Progenitor cell of endocrine pancreas (in vitro differentiated cells): ENCODE measurements at regions not wholly inside any gene's neighbourhood (a gene's known extent, or its start where the extent isn't known, plus 50 kb on each side); places are given as distances from the start of the nearest gene placed in this dataset.
"Not testable (repeated sequence)": the region's sequence is repeated elsewhere in the genome, so short reads cannot be mapped to it uniquely, and the experiment has no call there.

Source experiments
- DNase-seq: peaks from one replicate; pipeline ENCODE4 v3.0.0; 2021; ENCODE audit warnings: low spot score; ENCODE audit not compliant: unreplicated experiment
- H3K27ac Mint-ChIP-seq: 2 replicates; pipeline ENCODE4 v1.8.0; 2021; ENCODE audit warnings: mild to moderate bottlenecking, moderate library complexity, mixed read lengths
- H3K27me3 Mint-ChIP-seq: 2 replicates; pipeline ENCODE4 v1.8.0; 2021; ENCODE audit warnings: mixed read lengths
- H3K36me3 Mint-ChIP-seq: 2 replicates; pipeline ENCODE4 v1.8.0; 2022; ENCODE audit warnings: mixed read lengths; ENCODE audit not compliant: insufficient read depth
- H3K4me1 Mint-ChIP-seq: 2 replicates; pipeline ENCODE4 v1.8.0; 2021; ENCODE audit warnings: low read depth, mixed read lengths
- H3K4me3 Mint-ChIP-seq: 2 replicates; pipeline ENCODE4 v1.8.0; 2021; ENCODE audit warnings: low read depth, mild to moderate bottlenecking, moderate library complexity, mixed read lengths
- H3K9me3 Mint-ChIP-seq: 2 replicates; pipeline ENCODE4 v1.8.0; 2021; ENCODE audit warnings: low read depth, mixed read lengths
- CTCF ChIP-seq: fragments of 200-600 bp; sonication (generic); IDR thresholded peaks from one replicate; pipeline ENCODE4 v1.5.0; 2021; ENCODE audit warnings: antibody characterized with exemption, mild to moderate bottlenecking; ENCODE audit not compliant: unreplicated experiment

GRCh38 chr21:9727187-9727586, 794.2 kb upstream of the TPTE start:
- H3K27me3 Mint-ChIP-seq, H3K4me3 Mint-ChIP-seq, H3K27ac Mint-ChIP-seq, H3K4me1 Mint-ChIP-seq, H3K36me3 Mint-ChIP-seq, DNase-seq: not testable (repeated sequence)
- peaks cover 48% of the 10 kb centered on the region for H3K9me3 Mint-ChIP-seq

- not testable (repeated sequence) for H3K4me3 Mint-ChIP-seq, H3K27me3 Mint-ChIP-seq, DNase-seq, H3K27ac Mint-ChIP-seq, H3K36me3 Mint-ChIP-seq, H3K4me1 Mint-ChIP-seq
- H3K9me3 Mint-ChIP-seq = peaks cover 48% of the 10 kb centered on the region
Observed at GRCh38 chr21:9728219-9728992, 793.0 kb upstream of the TPTE start.

- Mint-ChIP-seq H3K9me3 (peaks cover 33% of the 10 kb centered on the region), H3K4me1 (no peaks in the 10 kb centered on the region), H3K4me3 (no peak overlapping the region), H3K36me3 (no peaks in the 10 kb centered on the region), H3K27me3 (no peaks in the 10 kb centered on the region), H3K27ac (no peak overlapping the region)
- TF ChIP-seq CTCF = no peak
- DNase-seq = no peak
Observed at GRCh38 chr21:9730866-9731265, 790.5 kb upstream of the TPTE start.

- H3K27ac Mint-ChIP-seq, DNase-seq, H3K4me3 Mint-ChIP-seq, H3K27me3 Mint-ChIP-seq, H3K4me1 Mint-ChIP-seq, H3K36me3 Mint-ChIP-seq: not testable (repeated sequence)
- peaks cover 32% of the 10 kb centered on the region for H3K9me3 Mint-ChIP-seq
Observed at GRCh38 chr21:9731317-9731716, 790.1 kb upstream of the TPTE start.

- not testable (repeated sequence) for H3K27ac Mint-ChIP-seq, H3K27me3 Mint-ChIP-seq, H3K4me1 Mint-ChIP-seq, H3K36me3 Mint-ChIP-seq, DNase-seq, H3K4me3 Mint-ChIP-seq
- H3K9me3 Mint-ChIP-seq = peaks cover 20% of the 10 kb centered on the region
Observed at GRCh38 chr21:9732605-9733004, 788.8 kb upstream of the TPTE start.

- H3K4me1 Mint-ChIP-seq, H3K9me3 Mint-ChIP-seq, H3K4me3 Mint-ChIP-seq, H3K27ac Mint-ChIP-seq, H3K27me3 Mint-ChIP-seq, DNase-seq, H3K36me3 Mint-ChIP-seq: not testable (repeated sequence)
Observed at GRCh38 chr21:9733761-9734558, 787.4 kb upstream of the TPTE start.

GRCh38 chr21:9735421-9735961, 785.9 kb upstream of the TPTE start:
- no peak overlapping the region for H3K4me3 Mint-ChIP-seq
- H3K36me3 Mint-ChIP-seq = peaks cover 6% of the 10 kb centered on the region
- H3K27ac Mint-ChIP-seq = no peak overlapping the region
- TF ChIP-seq CTCF = no peak
- H3K27me3 Mint-ChIP-seq = no peaks in the 10 kb centered on the region
- H3K9me3 Mint-ChIP-seq = peaks cover 14% of the 10 kb centered on the region
- DNase-seq = no peak
- H3K4me1 Mint-ChIP-seq = no peaks in the 10 kb centered on the region

GRCh38 chr21:9737301-9737700, 784.1 kb upstream of the TPTE start:
- DNase-seq, H3K4me3 Mint-ChIP-seq, H3K4me1 Mint-ChIP-seq, H3K36me3 Mint-ChIP-seq, H3K27me3 Mint-ChIP-seq, H3K27ac Mint-ChIP-seq: not testable (repeated sequence)
- H3K9me3 Mint-ChIP-seq = peaks cover 28% of the 10 kb centered on the region

- not testable (repeated sequence) for H3K27ac Mint-ChIP-seq, H3K4me1 Mint-ChIP-seq, DNase-seq, H3K4me3 Mint-ChIP-seq, H3K36me3 Mint-ChIP-seq, H3K27me3 Mint-ChIP-seq
- H3K9me3 Mint-ChIP-seq = peaks cover 31% of the 10 kb centered on the region
Observed at GRCh38 chr21:9737871-9738515, 783.4 kb upstream of the TPTE start.
